ENCODE measurements at regions not wholly inside any gene's neighbourhood (a gene's known extent, or its start where the extent isn't known, plus 50 kb on each side); places are given as distances from the start of the nearest gene placed in this dataset.

DNA sequence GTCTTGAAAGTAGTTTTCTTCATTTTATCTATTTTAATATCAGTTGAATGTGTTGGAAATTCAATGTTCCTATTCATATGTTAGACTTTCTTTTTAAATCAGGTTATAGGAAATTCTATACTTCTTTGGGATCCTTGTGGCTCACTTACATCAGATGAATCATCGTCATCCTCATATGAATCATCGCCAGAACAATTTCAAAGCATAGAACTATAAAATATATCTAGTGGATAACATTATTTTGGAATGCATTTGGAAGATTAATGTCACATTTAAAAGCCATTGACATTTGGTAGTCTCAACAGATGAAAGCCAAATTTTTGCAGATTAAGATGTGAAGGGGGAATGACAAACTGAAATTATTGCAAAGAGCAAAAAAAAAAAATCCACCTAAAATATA lies 94.1 kb downstream of the FAM161A start:
- TF ChIP-seq FOXP2 (optimal IDR thresholded peaks at IDR 0.05; ENCODE audit: control extremely low read depth, extremely low read length, insufficient read depth) (no peak), POLR2AphosphoS5 (IDR thresholded peaks at IDR 0.05; ENCODE audit: borderline replicate concordance, low read depth, low read length) (no peak), EZH2 (IDR thresholded peaks at IDR 0.05) (no peak)
- no peaks in the 10 kb centered on the region for H3K36me3 ChIP-seq (ENCODE audit: insufficient read depth, low read length)
- no peak for DNase-seq (ENCODE audit: low read depth, low spot score)
- H3K27ac ChIP-seq: no peak overlapping the region
- no peaks in the 10 kb centered on the region for H3K9me3 ChIP-seq (ENCODE audit: low read depth, low read length)
- no peak overlapping the region for H3K4me3 ChIP-seq
- H3K9ac ChIP-seq (ENCODE audit: insufficient read length): no peak overlapping the region

DNA sequence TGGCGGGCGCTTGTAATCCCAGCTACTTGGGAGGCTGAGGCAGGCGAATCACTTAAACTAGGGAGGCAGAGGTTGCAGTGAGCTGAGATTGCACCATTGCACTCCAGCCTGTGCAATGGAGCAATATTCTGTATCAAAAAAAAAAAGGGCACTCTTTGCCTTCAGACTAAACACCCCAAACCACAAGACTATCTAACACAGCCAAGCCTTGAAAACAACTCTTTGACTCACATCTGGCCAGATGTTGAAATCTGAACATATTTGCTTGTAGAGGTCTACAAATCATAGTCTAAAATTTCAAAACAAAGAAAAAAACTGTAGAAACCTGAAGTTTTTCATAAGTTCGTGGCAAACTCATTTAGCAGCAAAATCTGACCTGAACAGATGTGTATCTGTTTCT lies 94.9 kb downstream of the FAM161A start:
- TF ChIP-seq EZH2 (IDR thresholded peaks at IDR 0.05): no peak
- no peak for TF ChIP-seq FOXP2 (optimal IDR thresholded peaks at IDR 0.05; ENCODE audit: control extremely low read depth, extremely low read length, insufficient read depth)
- no peak for TF ChIP-seq POLR2AphosphoS5 (IDR thresholded peaks at IDR 0.05; ENCODE audit: borderline replicate concordance, low read depth, low read length)
- no peak overlapping the region for H3K27ac ChIP-seq
- H3K9me3 ChIP-seq (ENCODE audit: low read depth, low read length): no peaks in the 10 kb centered on the region
- no peaks in the 10 kb centered on the region for H3K36me3 ChIP-seq (ENCODE audit: insufficient read depth, low read length)
- DNase-seq (ENCODE audit: low read depth, low spot score): no peak
- no peak overlapping the region for H3K9ac ChIP-seq (ENCODE audit: insufficient read length)
- no peak overlapping the region for H3K4me3 ChIP-seq

DNA sequence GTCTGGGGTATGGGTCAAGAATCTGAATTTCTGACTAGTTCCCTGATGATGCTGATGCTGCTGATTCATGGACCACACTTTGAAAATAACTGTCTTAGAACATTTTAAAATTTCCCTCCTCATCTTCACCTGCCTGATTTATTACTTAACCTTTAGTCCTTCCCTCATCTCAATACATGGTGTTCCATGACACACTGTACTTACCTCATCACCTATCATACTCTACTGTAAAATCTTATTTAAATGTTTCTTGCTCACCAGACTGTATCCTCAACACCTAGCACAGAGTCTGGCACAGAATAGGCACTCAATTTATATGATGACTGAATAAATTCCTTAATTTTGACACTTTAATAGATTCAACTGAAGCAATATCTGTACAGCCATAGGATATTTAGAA lies 95.7 kb downstream of the FAM161A start:
- Histone ChIP-seq H3K4me3 (no peak overlapping the region), H3K9me3 (ENCODE audit: low read depth, low read length) (no peaks in the 10 kb centered on the region), H3K36me3 (ENCODE audit: insufficient read depth, low read length) (no peaks in the 10 kb centered on the region), H3K27ac (no peak overlapping the region), H3K9ac (ENCODE audit: insufficient read length) (no peak overlapping the region)
- no peak for DNase-seq (ENCODE audit: low read depth, low spot score)
- TF ChIP-seq EZH2 (IDR thresholded peaks at IDR 0.05) (no peak), POLR2AphosphoS5 (IDR thresholded peaks at IDR 0.05; ENCODE audit: borderline replicate concordance, low read depth, low read length) (no peak), FOXP2 (optimal IDR thresholded peaks at IDR 0.05; ENCODE audit: control extremely low read depth, extremely low read length, insufficient read depth) (no peak)

DNA sequence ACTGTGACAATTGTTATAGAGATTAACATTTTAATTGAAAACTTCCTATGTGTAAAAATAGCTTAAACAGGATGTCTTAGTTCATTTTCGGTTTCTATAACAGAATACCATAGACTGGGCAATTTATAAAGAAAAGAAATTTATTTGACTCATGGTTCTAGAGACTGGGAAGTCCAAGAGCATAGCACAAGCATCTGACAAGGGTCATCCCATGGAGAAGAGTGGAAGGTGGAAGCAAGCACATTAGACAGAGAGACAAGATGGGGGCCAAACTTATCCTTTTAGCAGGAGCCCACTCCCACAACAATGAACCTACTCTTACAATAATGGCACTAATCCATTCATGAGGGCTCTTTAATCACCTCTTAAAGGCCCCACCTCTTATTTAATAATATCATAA lies 100.3 kb downstream of the FAM161A start:
- H3K4me3 ChIP-seq: no peak overlapping the region
- no peaks in the 10 kb centered on the region for H3K9me3 ChIP-seq (ENCODE audit: low read depth, low read length)
- no peaks in the 10 kb centered on the region for H3K36me3 ChIP-seq (ENCODE audit: insufficient read depth, low read length)
- no peak overlapping the region for H3K9ac ChIP-seq (ENCODE audit: insufficient read length)
- TF ChIP-seq FOXP2 (optimal IDR thresholded peaks at IDR 0.05; ENCODE audit: control extremely low read depth, extremely low read length, insufficient read depth) (no peak), POLR2AphosphoS5 (IDR thresholded peaks at IDR 0.05; ENCODE audit: borderline replicate concordance, low read depth, low read length) (no peak), EZH2 (IDR thresholded peaks at IDR 0.05) (no peak)
- no peak for DNase-seq (ENCODE audit: low read depth, low spot score)
- H3K27ac ChIP-seq: no peak overlapping the region

DNA sequence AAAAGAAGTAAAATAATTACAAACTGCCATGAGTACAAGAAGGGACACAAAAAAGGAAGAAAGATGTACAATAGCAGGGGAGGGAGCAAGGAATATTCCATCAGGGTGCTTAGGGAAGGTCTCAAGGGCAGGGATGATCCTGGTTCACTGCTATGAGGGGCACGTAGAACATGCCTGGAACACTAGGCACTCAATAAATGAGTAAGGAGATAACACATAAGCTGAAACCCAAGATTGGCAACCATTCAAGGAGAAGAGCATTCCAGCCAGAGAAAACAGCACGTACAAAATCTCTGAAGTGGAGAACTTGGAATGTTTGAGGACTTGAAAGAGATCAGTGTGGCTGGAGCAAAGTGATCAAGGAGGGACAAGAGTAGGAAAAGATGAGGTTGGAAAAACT lies 103.2 kb downstream of the FAM161A start:
- TF ChIP-seq FOXP2 (optimal IDR thresholded peaks at IDR 0.05; ENCODE audit: control extremely low read depth, extremely low read length, insufficient read depth) (no peak), POLR2AphosphoS5 (IDR thresholded peaks at IDR 0.05; ENCODE audit: borderline replicate concordance, low read depth, low read length) (no peak), EZH2 (IDR thresholded peaks at IDR 0.05) (no peak)
- no peak for DNase-seq (ENCODE audit: low read depth, low spot score)
- Histone ChIP-seq H3K27ac (no peak overlapping the region), H3K9ac (ENCODE audit: insufficient read length) (no peak overlapping the region), H3K4me3 (no peak overlapping the region), H3K9me3 (ENCODE audit: low read depth, low read length) (no peaks in the 10 kb centered on the region), H3K36me3 (ENCODE audit: insufficient read depth, low read length) (no peaks in the 10 kb centered on the region)

DNA sequence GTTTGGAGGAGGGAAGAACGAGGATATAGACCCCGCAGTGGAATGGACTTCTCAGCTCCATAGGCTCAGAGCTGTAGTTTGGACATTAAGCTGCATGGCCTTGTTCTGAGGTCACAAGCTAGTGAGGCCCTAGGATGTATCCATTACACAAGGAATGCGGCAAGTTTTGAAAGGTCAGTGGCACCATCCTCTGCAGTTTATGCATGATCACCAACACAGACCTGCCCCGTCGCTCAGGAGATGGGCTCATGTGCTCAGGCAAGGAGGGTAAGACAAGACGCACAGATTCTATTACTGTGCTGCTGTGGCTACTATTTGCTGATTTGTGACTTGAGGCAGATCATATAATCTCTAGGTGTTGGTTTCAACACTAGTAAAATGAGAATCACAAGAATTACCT lies 110.9 kb downstream of the FAM161A start:
- no peak for TF ChIP-seq POLR2AphosphoS5 (IDR thresholded peaks at IDR 0.05; ENCODE audit: borderline replicate concordance, low read depth, low read length)
- no peak for TF ChIP-seq FOXP2 (optimal IDR thresholded peaks at IDR 0.05; ENCODE audit: control extremely low read depth, extremely low read length, insufficient read depth)
- no peak for TF ChIP-seq EZH2 (IDR thresholded peaks at IDR 0.05)
- Histone ChIP-seq H3K36me3 (ENCODE audit: insufficient read depth, low read length) (no peaks in the 10 kb centered on the region), H3K9ac (ENCODE audit: insufficient read length) (no peak overlapping the region), H3K4me3 (no peak overlapping the region), H3K9me3 (ENCODE audit: low read depth, low read length) (no peaks in the 10 kb centered on the region), H3K27ac (no peak overlapping the region)
- DNase-seq (ENCODE audit: low read depth, low spot score): no peak

DNA sequence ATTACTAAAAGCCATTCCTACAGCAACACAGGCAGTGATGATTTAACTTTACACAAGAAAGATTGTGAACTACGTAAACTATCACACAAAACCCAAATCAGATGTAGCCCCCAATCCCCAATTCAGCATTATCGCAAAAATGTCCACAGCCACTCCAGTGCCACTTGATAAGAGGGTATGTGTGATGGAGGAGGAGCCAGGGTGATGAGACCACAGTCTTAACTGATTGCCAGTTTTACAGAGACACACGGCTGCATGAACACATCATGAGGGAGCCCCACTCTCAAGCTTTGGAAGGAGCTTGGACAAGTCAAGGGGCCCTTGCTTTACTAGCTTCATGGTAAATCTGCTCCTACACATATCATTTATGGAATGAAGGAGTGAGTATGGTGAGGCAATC lies 116.0 kb downstream of the FAM161A start:
- Histone ChIP-seq H3K27ac (no peak overlapping the region), H3K9ac (ENCODE audit: insufficient read length) (no peak overlapping the region), H3K36me3 (ENCODE audit: insufficient read depth, low read length) (no peaks in the 10 kb centered on the region), H3K4me3 (no peak overlapping the region), H3K9me3 (ENCODE audit: low read depth, low read length) (no peaks in the 10 kb centered on the region)
- TF ChIP-seq EZH2 (IDR thresholded peaks at IDR 0.05): no peak
- TF ChIP-seq FOXP2 (optimal IDR thresholded peaks at IDR 0.05; ENCODE audit: control extremely low read depth, extremely low read length, insufficient read depth): no peak
- TF ChIP-seq POLR2AphosphoS5 (IDR thresholded peaks at IDR 0.05; ENCODE audit: borderline replicate concordance, low read depth, low read length): no peak
- no peak for DNase-seq (ENCODE audit: low read depth, low spot score)

DNA sequence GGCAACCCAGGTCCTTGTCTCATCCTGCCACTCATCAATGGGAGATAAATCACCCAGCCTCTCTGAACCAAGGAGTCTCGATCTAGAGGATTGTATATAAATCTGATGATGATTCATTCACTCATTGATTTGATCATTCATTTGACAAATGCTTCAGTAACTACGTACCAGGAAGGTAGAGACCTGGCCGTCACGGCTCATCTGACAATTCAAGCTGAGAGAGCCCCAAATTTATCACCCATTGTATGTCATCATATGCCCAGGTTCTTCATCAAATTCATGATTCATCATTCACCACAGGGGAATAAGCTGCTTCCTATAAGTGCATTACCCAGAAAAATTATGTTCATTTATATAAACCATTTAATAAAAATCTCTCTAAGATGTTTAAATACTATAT lies 116.9 kb downstream of the FAM161A start:
- no peak overlapping the region for H3K27ac ChIP-seq
- H3K36me3 ChIP-seq (ENCODE audit: insufficient read depth, low read length): no peaks in the 10 kb centered on the region
- H3K9ac ChIP-seq (ENCODE audit: insufficient read length): no peak overlapping the region
- no peaks in the 10 kb centered on the region for H3K9me3 ChIP-seq (ENCODE audit: low read depth, low read length)
- DNase-seq (ENCODE audit: low read depth, low spot score): no peak
- no peak overlapping the region for H3K4me3 ChIP-seq
- no peak for TF ChIP-seq FOXP2 (optimal IDR thresholded peaks at IDR 0.05; ENCODE audit: control extremely low read depth, extremely low read length, insufficient read depth)
- TF ChIP-seq POLR2AphosphoS5 (IDR thresholded peaks at IDR 0.05; ENCODE audit: borderline replicate concordance, low read depth, low read length): no peak
- no peak for TF ChIP-seq EZH2 (IDR thresholded peaks at IDR 0.05)

DNA sequence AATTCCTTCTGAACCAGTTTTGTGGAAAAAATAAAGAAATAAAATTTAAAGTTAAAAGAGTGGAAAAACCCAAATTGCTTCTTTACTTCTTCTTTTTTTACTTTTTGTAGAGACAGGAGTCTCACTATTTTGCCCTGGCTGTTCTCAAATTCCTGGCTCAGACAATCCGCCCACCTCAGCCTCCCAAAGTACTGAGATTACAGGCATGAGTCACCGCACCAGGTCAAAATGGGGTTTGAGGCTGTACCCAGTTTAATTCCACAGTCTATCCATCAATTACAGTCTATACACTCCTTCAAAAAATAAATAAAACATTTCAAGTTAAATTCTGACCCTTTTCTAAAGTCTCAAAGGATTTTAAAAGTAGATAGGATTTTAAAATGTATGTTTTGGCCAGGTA lies 120.3 kb downstream of the FAM161A start:
- H3K9ac ChIP-seq (ENCODE audit: insufficient read length): no peak overlapping the region
- no peaks in the 10 kb centered on the region for H3K9me3 ChIP-seq (ENCODE audit: low read depth, low read length)
- no peak overlapping the region for H3K27ac ChIP-seq
- H3K4me3 ChIP-seq: no peak overlapping the region
- no peaks in the 10 kb centered on the region for H3K36me3 ChIP-seq (ENCODE audit: insufficient read depth, low read length)
- TF ChIP-seq EZH2 (IDR thresholded peaks at IDR 0.05) (no peak), POLR2AphosphoS5 (IDR thresholded peaks at IDR 0.05; ENCODE audit: borderline replicate concordance, low read depth, low read length) (no peak)
- DNase-seq (ENCODE audit: low read depth, low spot score): no peak
